Colonic mucosa (tissue), 4 donors: ENCODE measurements at regions not wholly inside any gene's neighbourhood (a gene's known extent, or its start where the extent isn't known, plus 50 kb on each side); places are given as distances from the start of the nearest gene placed in this dataset.

ENCODE experiments used
- DNase-seq: peaks from one replicate; pipeline ENCODE4 v3.0.0-alpha.2; 2020
- H3K27ac ChIP-seq: fragments of 200-600 bp; one replicate; pipeline ENCODE4 v1.8.0; 2021
- H3K27me3 ChIP-seq: fragments of 200-600 bp; one replicate; pipeline ENCODE4 v1.8.0; 2021
- H3K36me3 ChIP-seq: fragments of 200-600 bp; one replicate; pipeline ENCODE4 v1.8.0; 2021
- H3K4me1 ChIP-seq: fragments of 200-600 bp; one replicate; pipeline ENCODE4 v1.8.0; 2021; ENCODE audit warnings: mild to moderate bottlenecking
- H3K4me3 ChIP-seq: fragments of 200-600 bp; one replicate; pipeline ENCODE4 v1.8.0; 2021
- H3K9ac ChIP-seq, 2 donors: one replicate each; pipeline ENCODE4 v1.7.0; 2013; ENCODE audit warnings: control low read depth in 2 of 2, low read depth in 2 of 2, low read length in 2 of 2
- H3K9me3 ChIP-seq: fragments of 200-600 bp; one replicate; pipeline ENCODE4 v1.8.0; 2021
- intact Hi-C: fragments of 100-400 bp; cut with DNase I; formaldehyde crosslinking; loops from one replicate; pipeline ENCODE4 v1.14.1; 2022
- TF ChIP-seq, protein P1 (sequence below): fragments of 200-600 bp; IDR thresholded peaks from one replicate; pipeline ENCODE4 v1.8.0; 2022; ENCODE audit warnings: antibody characterized with exemption, mild to moderate bottlenecking
- donor health status: healthy.
- donor health status: DM: no; HTN: no; CAD: no.
- donor health status: DM: no; HTN: no; CAD: no.

DNA sequence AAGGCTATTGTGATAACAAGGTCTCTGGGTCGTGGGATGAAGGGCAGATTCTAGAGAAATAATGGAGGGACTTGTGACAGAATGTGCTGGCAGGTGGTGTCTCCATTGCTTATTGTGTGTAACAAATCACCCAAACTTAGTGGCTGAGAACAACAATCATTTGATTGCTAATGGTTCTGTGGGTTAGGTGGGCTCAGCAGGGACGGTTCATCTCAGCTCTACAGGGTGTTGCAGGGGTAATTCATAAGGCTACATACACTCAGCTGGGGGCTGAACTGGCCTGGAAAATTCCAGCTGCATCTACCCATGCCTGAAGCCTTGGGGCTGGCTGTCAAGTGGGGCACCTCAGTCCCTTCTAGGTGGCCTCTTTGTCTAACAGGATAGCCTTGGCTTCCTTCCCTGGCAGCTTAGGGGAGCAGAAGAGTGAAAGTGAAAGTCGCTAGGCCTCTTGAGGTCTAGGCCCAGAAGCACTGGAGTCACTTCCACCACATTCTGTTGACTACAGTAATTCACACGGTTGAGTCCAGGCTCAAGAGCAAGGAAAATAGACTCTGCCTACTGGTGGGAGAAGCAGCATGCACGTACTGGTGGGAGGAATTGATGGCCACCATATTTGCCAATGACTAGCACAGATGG lies 308.9 kb downstream of the MN1 start:
- no peaks in the 10 kb centered on the region for H3K36me3 ChIP-seq
- H3K27me3 ChIP-seq: no peaks in the 10 kb centered on the region
- intact Hi-C loops: no loop called here
- no peak overlapping the region for H3K4me3 ChIP-seq
- H3K27ac ChIP-seq: no peak overlapping the region
- no peak for DNase-seq
- no peaks in the 10 kb centered on the region for H3K9me3 ChIP-seq
- TF ChIP-seq, protein P1, sequence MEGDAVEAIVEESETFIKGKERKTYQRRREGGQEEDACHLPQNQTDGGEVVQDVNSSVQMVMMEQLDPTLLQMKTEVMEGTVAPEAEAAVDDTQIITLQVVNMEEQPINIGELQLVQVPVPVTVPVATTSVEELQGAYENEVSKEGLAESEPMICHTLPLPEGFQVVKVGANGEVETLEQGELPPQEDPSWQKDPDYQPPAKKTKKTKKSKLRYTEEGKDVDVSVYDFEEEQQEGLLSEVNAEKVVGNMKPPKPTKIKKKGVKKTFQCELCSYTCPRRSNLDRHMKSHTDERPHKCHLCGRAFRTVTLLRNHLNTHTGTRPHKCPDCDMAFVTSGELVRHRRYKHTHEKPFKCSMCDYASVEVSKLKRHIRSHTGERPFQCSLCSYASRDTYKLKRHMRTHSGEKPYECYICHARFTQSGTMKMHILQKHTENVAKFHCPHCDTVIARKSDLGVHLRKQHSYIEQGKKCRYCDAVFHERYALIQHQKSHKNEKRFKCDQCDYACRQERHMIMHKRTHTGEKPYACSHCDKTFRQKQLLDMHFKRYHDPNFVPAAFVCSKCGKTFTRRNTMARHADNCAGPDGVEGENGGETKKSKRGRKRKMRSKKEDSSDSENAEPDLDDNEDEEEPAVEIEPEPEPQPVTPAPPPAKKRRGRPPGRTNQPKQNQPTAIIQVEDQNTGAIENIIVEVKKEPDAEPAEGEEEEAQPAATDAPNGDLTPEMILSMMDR: no peak
- H3K9ac ChIP-seq: no peak overlapping the region
- peaks cover 11% of the 10 kb centered on the region for H3K4me1 ChIP-seq

DNA sequence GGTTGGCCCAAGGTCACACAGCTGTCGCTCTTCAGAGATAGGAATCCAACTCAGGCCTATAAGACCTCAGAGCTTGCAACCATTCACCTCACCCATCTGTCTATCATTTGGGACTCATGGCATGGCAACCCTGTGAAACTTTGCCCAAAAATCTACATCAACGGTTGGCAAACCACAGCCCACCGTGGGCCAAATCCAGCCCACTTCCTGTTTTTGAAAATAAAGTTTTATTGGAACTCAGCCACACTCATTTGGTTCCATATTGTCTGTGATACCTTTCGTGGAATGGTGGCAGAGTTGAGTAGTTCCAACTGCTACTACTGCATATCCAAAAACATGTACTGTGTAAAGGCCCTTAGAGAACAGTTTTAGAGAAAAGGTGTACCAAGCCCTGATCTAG lies 307.8 kb downstream of the MN1 start:
- Histone ChIP-seq H3K36me3 (no peaks in the 10 kb centered on the region), H3K27me3 (no peaks in the 10 kb centered on the region), H3K4me3 (no peak overlapping the region), H3K9ac (no peak overlapping the region), H3K9me3 (no peaks in the 10 kb centered on the region), H3K27ac (no peak overlapping the region), H3K4me1 (peaks cover 3% of the 10 kb centered on the region)
- intact Hi-C loops: no loop called here
- TF ChIP-seq, protein P1: no peak
- no peak for DNase-seq

DNA sequence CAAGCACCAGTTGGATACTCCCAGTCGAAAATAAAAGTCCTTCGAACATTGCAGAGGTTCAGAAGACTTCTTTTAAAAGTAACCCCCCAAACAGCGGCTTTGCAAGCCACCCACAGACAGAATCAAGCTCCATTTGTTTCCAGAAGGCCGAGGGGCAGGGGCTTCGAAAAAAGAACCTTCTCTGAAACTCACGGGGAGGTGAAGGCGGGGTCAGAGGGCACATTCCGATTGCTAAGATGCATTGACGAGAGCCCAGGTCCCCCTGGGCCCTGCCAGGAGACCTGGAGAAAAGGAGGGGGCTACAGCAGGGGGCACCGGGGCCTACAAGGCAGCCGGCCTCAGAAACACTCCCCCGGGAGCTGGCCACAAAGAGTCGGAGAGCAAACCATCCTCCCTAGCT lies 306.8 kb downstream of the MN1 start:
- no peak overlapping the region for H3K27ac ChIP-seq
- intact Hi-C loops: no loop called here
- no peaks in the 10 kb centered on the region for H3K9me3 ChIP-seq
- peaks cover 2% of the 10 kb centered on the region for H3K4me1 ChIP-seq
- DNase-seq: no peak
- H3K4me3 ChIP-seq: no peak overlapping the region
- no peaks in the 10 kb centered on the region for H3K27me3 ChIP-seq
- TF ChIP-seq, protein P1: no peak
- H3K36me3 ChIP-seq: no peaks in the 10 kb centered on the region
- no peak overlapping the region for H3K9ac ChIP-seq

DNA sequence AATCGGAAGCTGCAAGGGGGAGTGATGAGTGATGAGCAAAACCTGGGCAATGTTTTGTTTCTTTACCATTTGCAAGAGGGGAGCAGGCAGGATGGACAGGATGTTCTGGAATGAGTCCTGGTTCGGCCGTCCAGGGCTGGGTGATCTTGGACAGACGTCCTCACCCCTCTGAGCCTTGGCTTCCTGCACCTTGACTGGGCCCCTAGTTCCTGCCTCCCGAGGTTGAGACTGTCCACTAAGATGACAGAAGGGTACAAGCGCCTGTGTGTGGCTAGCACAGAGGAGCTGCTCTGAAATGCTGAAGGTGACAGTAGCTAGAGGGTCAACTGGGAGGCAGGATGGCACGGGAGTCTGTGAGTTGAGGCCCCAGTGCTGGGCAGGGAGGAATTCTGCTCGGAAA lies 306.2 kb downstream of the MN1 start:
- H3K27ac ChIP-seq: no peak overlapping the region
- no peaks in the 10 kb centered on the region for H3K27me3 ChIP-seq
- no peaks in the 10 kb centered on the region for H3K36me3 ChIP-seq
- intact Hi-C loops: no loop called here
- H3K9ac ChIP-seq: no peak overlapping the region
- no peak for DNase-seq
- no peaks in the 10 kb centered on the region for H3K4me1 ChIP-seq
- TF ChIP-seq, protein P1: no peak
- no peak overlapping the region for H3K4me3 ChIP-seq
- H3K9me3 ChIP-seq: no peaks in the 10 kb centered on the region

DNA sequence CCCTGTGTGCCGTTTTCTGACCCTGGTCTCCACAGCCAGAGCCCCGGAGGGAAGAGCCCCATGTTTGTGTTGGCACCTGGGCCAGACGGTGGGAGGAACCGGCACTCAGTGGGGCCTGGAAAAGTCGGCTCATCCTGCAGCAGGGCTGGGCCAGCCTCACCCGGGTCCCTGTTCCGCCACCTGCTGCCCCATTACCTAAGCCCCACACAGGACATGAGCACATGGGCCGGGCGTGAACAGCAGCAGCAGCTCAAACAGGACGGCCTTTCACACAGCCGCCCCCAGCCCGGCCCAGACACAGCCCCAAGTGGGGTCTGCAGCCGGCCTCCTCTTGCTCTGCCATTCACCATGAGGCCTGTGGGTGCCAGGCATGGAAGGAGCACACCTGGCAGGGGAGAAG lies 302.4 kb downstream of the MN1 start:
- Histone ChIP-seq H3K27me3 (no peaks in the 10 kb centered on the region), H3K27ac (no peak overlapping the region), H3K4me3 (no peak overlapping the region), H3K4me1 (no peaks in the 10 kb centered on the region), H3K9me3 (no peaks in the 10 kb centered on the region), H3K9ac (no peak overlapping the region), H3K36me3 (no peaks in the 10 kb centered on the region)
- no peak for DNase-seq
- TF ChIP-seq, protein P1: no peak
- intact Hi-C loops: no loop called here
